ENCODE measurements at regions not wholly inside any gene's neighbourhood (a gene's known extent, or its start where the extent isn't known, plus 50 kb on each side); places are given as distances from the start of the nearest gene placed in this dataset.

GRCh38 chr7:24158975-24159374, 125.0 kb upstream of the NPY start:
- TF ChIP-seq CTCF (conservative IDR thresholded peaks at IDR 0.05; ENCODE audit: low read depth, low read length) (no peak), POLR2A (IDR thresholded peaks at IDR 0.05; ENCODE audit: low read depth, low read length) (no peak), CHD1 (IDR thresholded peaks at IDR 0.05; ENCODE audit: low read depth, low read length) (no peak), USF2 (IDR thresholded peaks at IDR 0.05; ENCODE audit: low read depth, low read length) (no peak), BHLHE40 (IDR thresholded peaks at IDR 0.05; ENCODE audit: low read depth, low read length) (no peak), NFE2L2 (IDR thresholded peaks at IDR 0.05; ENCODE audit: low read depth, low read length) (no peak)

All from IMR-90 (cell line).